B cell (primary cell): ENCODE measurements at regions not wholly inside any gene's neighbourhood (a gene's known extent, or its start where the extent isn't known, plus 50 kb on each side); places are given as distances from the start of the nearest gene placed in this dataset.

ENCODE experiments used
- ATAC-seq: fragments of 200-7000 bp; cut with Tn5 transposase; one replicate; pipeline ENCODE4 v1.10.0; 2021; ENCODE audit warnings: low read depth, mild to moderate bottlenecking, moderate number of reproducible peaks, moderate library complexity
- CTCF ChIA-PET: fragments of 350-600 bp; sonication (Branson Sonifier 250); formaldehyde crosslinking; loops from one replicate; lab custom pipeline; 2021; ENCODE audit warnings: antibody characterized with exemption, inconsistent platforms; lab: Charles Lee
- POLR2A ChIA-PET: fragments of 350-600 bp; sonication (Branson Sonifier 250); formaldehyde crosslinking; loops from one replicate; lab custom pipeline; 2021; ENCODE audit warnings: antibody characterized with exemption; lab: Charles Lee
- DNase-seq: peaks from one replicate; pipeline ENCODE4 v3.0.0; 2013
- H2AFZ ChIP-seq: 2 replicates; pipeline ENCODE4 v1.6.1; 2012; ENCODE audit warnings: mild to moderate bottlenecking, low read depth, low read length; ENCODE audit not compliant: insufficient read depth, poor library complexity, severe bottlenecking
- H3K27ac ChIP-seq, 2 donors: 1 replicate in 1 of 2; 2 replicates in 1 of 2; pipeline ENCODE4 v1.5.1; 2012 to 2013; ENCODE audit warnings: low read length in 2 of 2, mild to moderate bottlenecking in 2 of 2, moderate library complexity in 1 of 2
- H3K27me3 ChIP-seq, 4 experiments: fragments of 200-600 bp in 1 of 4; sonication (generic) in 1 of 4; replicated peaks in 1 of 4; 1 replicate in 2 of 4; 2 replicates in 2 of 4; pipeline versions ENCODE4 v1.6.1 to v1.7.0; 2013 to 2016; ENCODE audit warnings: low read length in 3 of 4, mild to moderate bottlenecking in 2 of 4, mixed read lengths in 1 of 4, moderate library complexity in 1 of 4; ENCODE audit not compliant: insufficient read depth in 4 of 4, control insufficient read depth in 3 of 4; ENCODE audit errors: control extremely low read depth in 1 of 4
- H3K36me3 ChIP-seq, 2 experiments: replicated peaks in 1 of 2; 1 replicate in 1 of 2; 2 replicates in 1 of 2; pipeline versions ENCODE4 v1.6.1 to v1.7.1; 2013; ENCODE audit warnings: low read length in 1 of 2; ENCODE audit not compliant: insufficient read depth in 2 of 2, control insufficient read depth in 1 of 2; ENCODE audit errors: control extremely low read depth in 1 of 2, extremely low read depth in 1 of 2
- H3K4me1 ChIP-seq, 2 donors: fragments of 200-600 bp in 1 of 2; sonication (generic) in 1 of 2; 1 replicate in 1 of 2; 2 replicates in 1 of 2; pipeline versions ENCODE4 v1.5.1 to v1.6.1; 2013 to 2017; ENCODE audit warnings: low read length in 2 of 2; ENCODE audit not compliant: control insufficient read depth in 2 of 2, insufficient read depth in 2 of 2
- H3K4me2 ChIP-seq: replicated peaks from 2 replicates; pipeline ENCODE3; 2012; ENCODE audit warnings: mild to moderate bottlenecking, low read depth, low read length; ENCODE audit not compliant: poor library complexity, severe bottlenecking
- H3K4me3 ChIP-seq, 5 experiments: fragments of 200-600 bp in 1 of 5; sonication (generic) in 1 of 5; 1 replicate in 3 of 5; 2 replicates in 2 of 5; pipeline versions ENCODE4 v1.5.1 to v1.7.0; 2011 to 2016; ENCODE audit warnings: low read length in 4 of 5, mild to moderate bottlenecking in 4 of 5, low read depth in 2 of 5, control low read depth in 1 of 5, moderate library complexity in 1 of 5; ENCODE audit not compliant: insufficient read depth in 1 of 5; ENCODE audit errors: control extremely low read depth in 1 of 5, extremely low read depth in 1 of 5
- H3K79me2 ChIP-seq: fragments of 200-600 bp; sonication (generic); one replicate; pipeline ENCODE4 v1.6.0; 2016; ENCODE audit warnings: low read length; ENCODE audit not compliant: control insufficient read depth, insufficient read depth
- H3K9ac ChIP-seq: fragments of 200-600 bp; sonication (generic); 2 replicates; pipeline ENCODE4 v1.6.1; 2017; ENCODE audit warnings: mild to moderate bottlenecking, low read length, moderate library complexity
- H3K9me3 ChIP-seq, 3 donors: one replicate each; pipeline versions ENCODE4 v1.6.1 to v1.7.1; 2013; ENCODE audit warnings: low read length in 2 of 3; ENCODE audit not compliant: control insufficient read depth in 2 of 3, insufficient read depth in 1 of 3; ENCODE audit errors: control extremely low read depth in 1 of 3
- H4K20me1 ChIP-seq: 2 replicates; pipeline ENCODE4 v1.6.0; 2012; ENCODE audit warnings: mild to moderate bottlenecking, low read length; ENCODE audit not compliant: insufficient read depth, control insufficient read depth, poor library complexity, severe bottlenecking
- H3K27ac Mint-ChIP-seq: one replicate; pipeline ENCODE4 v1.8.0; 2021; ENCODE audit warnings: mixed read lengths
- H3K27me3 Mint-ChIP-seq: one replicate; pipeline ENCODE4 v1.8.0; 2021; ENCODE audit warnings: mixed read lengths
- H3K4me1 Mint-ChIP-seq: one replicate; pipeline ENCODE4 v1.8.0; 2021; ENCODE audit warnings: mixed read lengths
- H3K4me3 Mint-ChIP-seq: one replicate; pipeline ENCODE4 v1.8.0; 2021; ENCODE audit warnings: mixed read lengths
- H3K9me3 Mint-ChIP-seq: one replicate; pipeline ENCODE4 v1.8.0; 2022; ENCODE audit warnings: mixed read lengths; ENCODE audit not compliant: insufficient read depth
- EZH2 ChIP-seq: IDR thresholded peaks from 2 replicates; pipeline ENCODE4 v1.6.1; 2012; ENCODE audit warnings: borderline replicate concordance, low read depth, mild to moderate bottlenecking, moderate library complexity, low read length; ENCODE audit not compliant: insufficient read depth, poor library complexity, severe bottlenecking
- WGBS: methylation state at CpG from one replicate; pipeline ENCODE4 v1.1.5; 2013; ENCODE audit warnings: missing lambda C conversion rate; ENCODE audit not compliant: insufficient coverage; 5-methylcytosine and 5-hydroxymethylcytosine counted together
- intact Hi-C: fragments of 100-400 bp; cut with micrococcal nuclease; formaldehyde crosslinking; loops from one replicate; pipeline ENCODE4 v1.10.0; 2022
- TF ChIP-seq, protein P1 (sequence below): fragments of 200-600 bp; IDR thresholded peaks from one replicate; pipeline ENCODE4 v1.8.0; 2022; ENCODE audit warnings: antibody characterized with exemption, mild to moderate bottlenecking

DNA sequence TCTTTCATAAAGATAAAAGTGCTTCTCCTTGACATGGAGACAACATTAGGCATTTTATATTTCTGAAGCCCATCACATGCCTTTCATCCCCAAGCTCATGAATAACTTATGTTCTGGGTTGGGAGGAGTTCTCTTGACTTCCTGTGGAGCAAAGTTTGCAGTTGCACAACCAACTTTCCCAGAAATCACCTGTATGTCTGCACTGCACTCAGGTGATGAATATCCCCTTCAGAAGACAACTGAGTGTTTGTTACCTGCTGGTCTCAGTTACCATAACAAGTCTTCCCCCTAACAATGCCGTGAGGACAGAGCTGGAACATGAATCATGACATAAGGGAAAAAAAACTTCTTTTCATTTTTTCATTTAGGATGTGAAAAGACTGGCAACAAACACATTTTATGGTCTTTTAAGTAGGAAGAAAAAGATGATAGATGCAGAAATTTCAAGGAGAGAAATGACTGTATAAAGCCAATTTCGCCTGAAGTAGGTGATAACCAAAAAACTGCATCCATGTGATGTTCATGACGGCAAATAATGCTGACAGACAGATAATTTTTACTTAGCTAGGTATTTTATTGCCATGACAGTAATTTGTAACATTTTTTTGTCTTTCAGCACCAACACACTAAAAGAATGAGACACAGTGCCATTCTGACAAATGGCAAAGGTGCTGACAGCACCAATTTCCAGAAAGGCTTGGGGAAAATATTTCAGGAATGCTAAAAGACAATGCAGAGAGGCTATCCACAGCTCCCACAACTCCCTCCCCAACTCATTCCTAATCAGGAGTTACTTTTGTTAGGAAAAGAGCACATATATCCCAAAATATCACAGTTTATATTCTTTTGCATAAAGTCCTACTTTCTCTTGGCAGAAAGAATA is 656.3 kb downstream of the PRELID2 start:
- no peak overlapping the region for H3K4me3 Mint-ChIP-seq
- POLR2A ChIA-PET: no interaction called here
- Histone ChIP-seq H3K36me3 (no peaks in the 10 kb centered on the region), H2AFZ (no peak overlapping the region), H3K9ac (no peak overlapping the region), H3K4me1 (no peaks in the 10 kb centered on the region), H3K4me2 (no peak overlapping the region), H3K27ac (no peak overlapping the region), H3K79me2 (no peaks in the 10 kb centered on the region), H3K4me3 (no peak overlapping the region), H4K20me1 (no peaks in the 10 kb centered on the region), H3K27me3 (no peaks in the 10 kb centered on the region), H3K9me3 (no peaks in the 10 kb centered on the region)
- no peaks in the 10 kb centered on the region for H3K27me3 Mint-ChIP-seq
- no peaks in the 10 kb centered on the region for H3K9me3 Mint-ChIP-seq
- no peak for ATAC-seq
- no peak for DNase-seq
- no peak for TF ChIP-seq EZH2
- TF ChIP-seq, protein P1, sequence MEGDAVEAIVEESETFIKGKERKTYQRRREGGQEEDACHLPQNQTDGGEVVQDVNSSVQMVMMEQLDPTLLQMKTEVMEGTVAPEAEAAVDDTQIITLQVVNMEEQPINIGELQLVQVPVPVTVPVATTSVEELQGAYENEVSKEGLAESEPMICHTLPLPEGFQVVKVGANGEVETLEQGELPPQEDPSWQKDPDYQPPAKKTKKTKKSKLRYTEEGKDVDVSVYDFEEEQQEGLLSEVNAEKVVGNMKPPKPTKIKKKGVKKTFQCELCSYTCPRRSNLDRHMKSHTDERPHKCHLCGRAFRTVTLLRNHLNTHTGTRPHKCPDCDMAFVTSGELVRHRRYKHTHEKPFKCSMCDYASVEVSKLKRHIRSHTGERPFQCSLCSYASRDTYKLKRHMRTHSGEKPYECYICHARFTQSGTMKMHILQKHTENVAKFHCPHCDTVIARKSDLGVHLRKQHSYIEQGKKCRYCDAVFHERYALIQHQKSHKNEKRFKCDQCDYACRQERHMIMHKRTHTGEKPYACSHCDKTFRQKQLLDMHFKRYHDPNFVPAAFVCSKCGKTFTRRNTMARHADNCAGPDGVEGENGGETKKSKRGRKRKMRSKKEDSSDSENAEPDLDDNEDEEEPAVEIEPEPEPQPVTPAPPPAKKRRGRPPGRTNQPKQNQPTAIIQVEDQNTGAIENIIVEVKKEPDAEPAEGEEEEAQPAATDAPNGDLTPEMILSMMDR: no peak
- WGBS: 83% methylated on average over 1 of the region's 3 CpGs
- no peaks in the 10 kb centered on the region for H3K4me1 Mint-ChIP-seq
- CTCF ChIA-PET: no interaction called here
- no peak overlapping the region for H3K27ac Mint-ChIP-seq
- intact Hi-C loops: no loop called here

DNA sequence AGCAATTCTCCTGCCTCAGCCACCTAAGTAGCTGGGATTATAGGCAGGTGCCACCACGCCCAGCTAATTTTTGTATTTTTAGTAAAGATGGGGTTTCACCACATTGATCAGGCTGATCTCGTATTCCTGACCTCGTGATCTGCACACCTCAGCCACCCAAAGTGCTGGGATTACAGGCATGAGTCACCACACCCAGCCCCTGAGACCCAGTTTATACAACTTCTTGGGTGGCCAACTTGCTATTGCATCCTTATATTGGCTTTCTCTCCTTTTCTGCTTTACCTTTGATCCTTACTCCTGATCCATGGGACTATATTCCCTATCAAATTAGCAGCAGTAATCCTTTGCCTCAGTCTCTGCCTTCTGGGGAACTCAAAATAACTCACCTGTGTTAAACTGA is 659.1 kb downstream of the PRELID2 start:
- H4K20me1 ChIP-seq: no peaks in the 10 kb centered on the region
- Mint-ChIP-seq H3K27ac (no peak overlapping the region), H3K9me3 (no peaks in the 10 kb centered on the region), H3K4me1 (no peaks in the 10 kb centered on the region), H3K4me3 (no peak overlapping the region), H3K27me3 (no peaks in the 10 kb centered on the region)
- H3K9me3 ChIP-seq: no peaks in the 10 kb centered on the region
- WGBS: 66% methylated on average over 2 of the region's 3 CpGs
- H3K4me2 ChIP-seq: no peak overlapping the region
- H2AFZ ChIP-seq: no peak overlapping the region
- H3K4me1 ChIP-seq: no peaks in the 10 kb centered on the region
- no peak overlapping the region for H3K27ac ChIP-seq
- no peak for DNase-seq
- no peak for ATAC-seq
- no peak for TF ChIP-seq EZH2
- TF ChIP-seq, protein P1: no peak
- intact Hi-C loops: no loop called here
- no peak overlapping the region for H3K4me3 ChIP-seq
- H3K79me2 ChIP-seq: no peaks in the 10 kb centered on the region
- no peaks in the 10 kb centered on the region for H3K36me3 ChIP-seq
- no peak overlapping the region for H3K9ac ChIP-seq
- POLR2A ChIA-PET: no interaction called here
- no peaks in the 10 kb centered on the region for H3K27me3 ChIP-seq
- CTCF ChIA-PET: no interaction called here
